WERI-Rb-1 (cell line): ENCODE measurements at regions not wholly inside any gene's neighbourhood (a gene's known extent, or its start where the extent isn't known, plus 50 kb on each side); places are given as distances from the start of the nearest gene placed in this dataset.
"Not testable (repeated sequence)": the region's sequence is repeated elsewhere in the genome, so short reads cannot be mapped to it uniquely, and the experiment has no call there.

ENCODE experiments used
- DNase-seq: peaks from one replicate; pipeline ENCODE4 v3.0.0-alpha.2; 2020
- H3K27ac ChIP-seq: fragments of 250-450 bp; sonication (Bioruptor Pico); 2 replicates; pipeline ENCODE4 v1.5.1; 2020; ENCODE audit warnings: mild to moderate bottlenecking, moderate library complexity
- H3K27me3 ChIP-seq: fragments of 250-450 bp; sonication (Bioruptor Pico); 2 replicates; pipeline ENCODE4 v1.5.1; 2021; ENCODE audit warnings: mild to moderate bottlenecking, low read depth, moderate library complexity; ENCODE audit not compliant: insufficient read depth, severe bottlenecking
- H3K36me3 ChIP-seq: fragments of 250-450 bp; sonication (Bioruptor Pico); 2 replicates; pipeline ENCODE4 v1.5.1; 2020; ENCODE audit warnings: mild to moderate bottlenecking, moderate library complexity
- H3K4me3 ChIP-seq: 2 replicates; pipeline ENCODE4 v1.5.1; 2011; ENCODE audit warnings: low read depth, mild to moderate bottlenecking, control low read depth, low read length
- H3K9me3 ChIP-seq: fragments of 250-450 bp; sonication (Bioruptor Pico); 2 replicates; pipeline ENCODE4 v1.5.1; 2021; ENCODE audit warnings: mild to moderate bottlenecking, moderate library complexity; ENCODE audit not compliant: severe bottlenecking
- CTCF ChIP-seq: IDR thresholded peaks from 2 replicates; pipeline ENCODE4 v1.5.1; 2011; ENCODE audit warnings: low read depth, mild to moderate bottlenecking, control low read depth, inconsistent platforms, low read length

GRCh38 chr14:37746140-37746832, 150.9 kb downstream of the TTC6 start:
- no peak overlapping the region for H3K4me3 ChIP-seq
- no peak overlapping the region for H3K27ac ChIP-seq
- no peaks in the 10 kb centered on the region for H3K27me3 ChIP-seq
- no peaks in the 10 kb centered on the region for H3K36me3 ChIP-seq
- no peak for DNase-seq
- TF ChIP-seq CTCF = no peak
- H3K9me3 ChIP-seq = no peaks in the 10 kb centered on the region

GRCh38 chr14:37753459-37753858, 158.0 kb downstream of the TTC6 start:
- no peak for TF ChIP-seq CTCF
- no peaks in the 10 kb centered on the region for H3K9me3 ChIP-seq
- H3K27ac ChIP-seq = no peak overlapping the region
- H3K4me3 ChIP-seq = no peak overlapping the region
- no peak for DNase-seq
- H3K36me3 ChIP-seq = no peaks in the 10 kb centered on the region
- H3K27me3 ChIP-seq = no peaks in the 10 kb centered on the region

- not testable (repeated sequence) for H3K36me3 ChIP-seq, H3K4me3 ChIP-seq, H3K27me3 ChIP-seq, DNase-seq, H3K27ac ChIP-seq, H3K9me3 ChIP-seq
Observed at GRCh38 chr14:37760275-37760674, 164.8 kb downstream of the TTC6 start.

- no peak for DNase-seq
- no peaks in the 10 kb centered on the region for H3K9me3 ChIP-seq
- no peak overlapping the region for H3K27ac ChIP-seq
- no peak for TF ChIP-seq CTCF
- H3K4me3 ChIP-seq = no peak overlapping the region
- H3K36me3 ChIP-seq = no peaks in the 10 kb centered on the region
- H3K27me3 ChIP-seq = no peaks in the 10 kb centered on the region
Observed at GRCh38 chr14:37763266-37763665, 167.8 kb downstream of the TTC6 start.

- H3K27ac ChIP-seq, H3K36me3 ChIP-seq, H3K27me3 ChIP-seq, H3K9me3 ChIP-seq, H3K4me3 ChIP-seq, DNase-seq: not testable (repeated sequence)
Observed at GRCh38 chr14:37772283-37772682, 176.9 kb downstream of the TTC6 start.

GRCh38 chr14:37776791-37777499, 181.5 kb downstream of the TTC6 start:
- Histone ChIP-seq H3K4me3 (no peak overlapping the region), H3K36me3 (no peaks in the 10 kb centered on the region), H3K9me3 (no peaks in the 10 kb centered on the region), H3K27me3 (no peaks in the 10 kb centered on the region), H3K27ac (no peak overlapping the region)
- no peak for TF ChIP-seq CTCF
- DNase-seq = no peak
